SK-N-SH treated with all-trans-retinoic acid at 6 μM for 48 hours (cell line): ENCODE measurements at regions not wholly inside any gene's neighbourhood (a gene's known extent, or its start where the extent isn't known, plus 50 kb on each side); places are given as distances from the start of the nearest gene placed in this dataset.

Source experiments
- ARNTL ChIP-seq: fragments of 450-650 bp; formaldehyde crosslinking; IDR thresholded peaks from 2 replicates; pipeline ENCODE4 v1.5.0; 2020; ENCODE audit warnings: low read depth, mild to moderate bottlenecking, moderate library complexity, borderline replicate concordance
- GLIS3 ChIP-seq: fragments of 250-450 bp; sonication (Bioruptor Pico); IDR thresholded peaks from 2 replicates; pipeline ENCODE4 v1.5.0; 2020; ENCODE audit warnings: mild to moderate bottlenecking, moderate library complexity
- ISL1 ChIP-seq: fragments of 250-450 bp; sonication (Bioruptor Pico); IDR thresholded peaks from 2 replicates; pipeline ENCODE4 v2.1.2; 2022; ENCODE audit warnings: mild to moderate bottlenecking, moderate library complexity
- ZNF565 ChIP-seq: fragments of 450-650 bp; formaldehyde crosslinking; conservative IDR thresholded peaks from 2 replicates; pipeline ENCODE4 v1.5.0; 2020; ENCODE audit warnings: low read depth, mild to moderate bottlenecking, moderate library complexity
- TF ChIP-seq, protein P1 (sequence below): fragments of 250-450 bp; sonication (Bioruptor Pico); IDR thresholded peaks from 2 replicates; pipeline ENCODE4 v1.5.1; 2020; ENCODE audit warnings: low read depth, mild to moderate bottlenecking, moderate library complexity
- TF ChIP-seq, protein P2 (sequence below): fragments of 250-450 bp; sonication (Bioruptor Pico); IDR thresholded peaks from 2 replicates; pipeline ENCODE4 v1.8.0; 2020; ENCODE audit warnings: mild to moderate bottlenecking, moderate library complexity, borderline replicate concordance

DNA sequence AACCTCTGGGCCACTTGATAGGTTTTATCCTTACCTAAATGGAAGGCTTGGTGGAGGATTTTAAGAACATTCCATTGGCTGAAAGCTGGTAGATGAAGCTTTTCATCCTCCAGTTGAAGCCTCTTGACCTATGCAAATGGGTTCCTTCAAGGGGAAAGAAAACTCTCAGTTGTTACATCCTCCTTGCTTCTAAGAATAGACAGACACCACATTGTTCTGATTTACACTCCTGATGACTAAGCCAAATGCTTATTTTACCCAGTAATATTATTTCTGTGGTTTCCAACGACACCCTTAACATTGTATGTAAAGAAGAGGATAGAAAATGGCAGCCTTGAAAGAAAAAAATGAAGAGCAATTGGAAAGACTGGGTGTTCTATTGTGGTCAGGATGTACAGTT lies 480.5 kb downstream of the OTOL1 start:
- TF ChIP-seq GLIS3 (CRISPR knock-in tag) = no peak
- no peak for TF ChIP-seq ARNTL (CRISPR knock-in tag)
- TF ChIP-seq, protein P1, sequence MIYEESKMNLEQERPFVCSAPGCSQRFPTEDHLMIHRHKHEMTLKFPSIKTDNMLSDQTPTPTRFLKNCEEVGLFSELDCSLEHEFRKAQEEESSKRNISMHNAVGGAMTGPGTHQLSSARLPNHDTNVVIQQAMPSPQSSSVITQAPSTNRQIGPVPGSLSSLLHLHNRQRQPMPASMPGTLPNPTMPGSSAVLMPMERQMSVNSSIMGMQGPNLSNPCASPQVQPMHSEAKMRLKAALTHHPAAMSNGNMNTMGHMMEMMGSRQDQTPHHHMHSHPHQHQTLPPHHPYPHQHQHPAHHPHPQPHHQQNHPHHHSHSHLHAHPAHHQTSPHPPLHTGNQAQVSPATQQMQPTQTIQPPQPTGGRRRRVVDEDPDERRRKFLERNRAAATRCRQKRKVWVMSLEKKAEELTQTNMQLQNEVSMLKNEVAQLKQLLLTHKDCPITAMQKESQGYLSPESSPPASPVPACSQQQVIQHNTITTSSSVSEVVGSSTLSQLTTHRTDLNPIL (CRISPR knock-in tag) = no peak
- TF ChIP-seq, protein P2, sequence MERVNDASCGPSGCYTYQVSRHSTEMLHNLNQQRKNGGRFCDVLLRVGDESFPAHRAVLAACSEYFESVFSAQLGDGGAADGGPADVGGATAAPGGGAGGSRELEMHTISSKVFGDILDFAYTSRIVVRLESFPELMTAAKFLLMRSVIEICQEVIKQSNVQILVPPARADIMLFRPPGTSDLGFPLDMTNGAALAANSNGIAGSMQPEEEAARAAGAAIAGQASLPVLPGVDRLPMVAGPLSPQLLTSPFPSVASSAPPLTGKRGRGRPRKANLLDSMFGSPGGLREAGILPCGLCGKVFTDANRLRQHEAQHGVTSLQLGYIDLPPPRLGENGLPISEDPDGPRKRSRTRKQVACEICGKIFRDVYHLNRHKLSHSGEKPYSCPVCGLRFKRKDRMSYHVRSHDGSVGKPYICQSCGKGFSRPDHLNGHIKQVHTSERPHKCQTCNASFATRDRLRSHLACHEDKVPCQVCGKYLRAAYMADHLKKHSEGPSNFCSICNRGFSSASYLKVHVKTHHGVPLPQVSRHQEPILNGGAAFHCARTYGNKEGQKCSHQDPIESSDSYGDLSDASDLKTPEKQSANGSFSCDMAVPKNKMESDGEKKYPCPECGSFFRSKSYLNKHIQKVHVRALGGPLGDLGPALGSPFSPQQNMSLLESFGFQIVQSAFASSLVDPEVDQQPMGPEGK (CRISPR knock-in tag) = no peak
- TF ChIP-seq ZNF565 (CRISPR knock-in tag) = no peak
- no peak for TF ChIP-seq ISL1 (CRISPR knock-in tag)
